Left ventricle myocardium superior (tissue), 1 donor: ENCODE measurements at regions not wholly inside any gene's neighbourhood (a gene's known extent, or its start where the extent isn't known, plus 50 kb on each side); places are given as distances from the start of the nearest gene placed in this dataset.

Experiments used
- ATAC-seq: fragments of 200-7000 bp; cut with Tn5 transposase; one replicate; pipeline ENCODE4 v1.9.1; 2020; ENCODE audit warnings: mild to moderate bottlenecking, moderate library complexity
- DNase-seq: peaks from one replicate; pipeline ENCODE4 v3.0.0-alpha.2; 2020
- intact Hi-C: fragments of 100-400 bp; cut with micrococcal nuclease; formaldehyde crosslinking; loops from one replicate; pipeline ENCODE4 v1.11.0; 2022
- donor health status: DM: no; HTN: yes; CAD: no; lungs with severe emphysema.

DNA sequence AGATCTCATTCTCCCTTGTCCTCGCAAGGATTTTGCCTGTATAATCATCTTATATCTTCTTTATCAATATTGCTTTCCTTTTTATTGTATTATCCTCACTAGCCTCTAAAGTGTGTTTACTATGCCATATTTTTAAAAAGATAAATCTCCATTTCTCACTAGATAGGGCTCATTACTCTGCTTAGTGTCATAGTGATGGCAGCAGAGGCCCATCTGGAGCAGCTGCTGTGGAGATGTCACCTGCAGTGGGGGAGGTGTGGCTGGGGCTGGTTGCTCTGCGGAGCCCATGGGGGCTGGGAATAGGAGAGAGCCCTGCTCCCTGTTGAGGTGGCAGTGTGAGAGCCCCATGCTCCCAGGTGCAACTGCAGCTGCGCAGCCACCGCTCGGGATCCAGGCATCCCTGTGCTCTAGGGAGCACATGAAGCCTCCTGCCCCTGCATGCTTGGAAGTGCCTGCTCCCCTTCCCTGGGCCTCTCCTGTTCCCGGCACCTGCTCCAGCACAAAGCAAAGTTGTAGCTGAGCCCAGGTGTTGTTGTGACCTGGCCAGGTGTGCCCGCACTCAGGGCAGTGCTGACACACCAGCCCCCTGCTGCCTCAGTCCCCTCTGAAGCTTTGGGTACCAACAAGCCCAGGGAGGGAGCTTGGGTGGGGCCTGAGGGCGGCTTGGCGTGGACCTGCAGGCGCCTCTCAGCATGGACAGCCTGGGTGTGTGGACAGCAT, 144.6 kb upstream of the MRPS30 start:
- intact Hi-C loops: no loop called here
- DNase-seq (no peak), ATAC-seq (no peak)

DNA sequence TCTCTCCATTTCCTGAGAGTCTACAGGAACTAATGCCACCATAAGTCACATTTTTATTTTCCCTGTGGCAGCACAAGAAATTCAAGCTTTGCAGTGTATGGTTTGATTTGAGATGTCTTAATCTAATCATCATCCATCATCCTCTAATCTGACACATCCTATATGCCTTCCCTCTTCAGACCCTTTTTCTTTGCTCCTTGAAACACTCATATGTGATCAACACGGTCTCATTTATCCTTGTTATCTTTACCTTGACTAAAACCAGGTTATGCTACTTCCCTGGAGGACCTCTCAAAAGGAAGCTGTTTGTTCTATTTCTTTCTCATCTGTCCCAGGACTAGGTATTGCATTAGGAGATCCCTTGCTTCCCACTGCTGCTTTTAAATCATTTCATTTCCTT, 146.9 kb upstream of the MRPS30 start:
- intact Hi-C loops: no loop called here
- DNase-seq (no peak), ATAC-seq (no peak)

DNA sequence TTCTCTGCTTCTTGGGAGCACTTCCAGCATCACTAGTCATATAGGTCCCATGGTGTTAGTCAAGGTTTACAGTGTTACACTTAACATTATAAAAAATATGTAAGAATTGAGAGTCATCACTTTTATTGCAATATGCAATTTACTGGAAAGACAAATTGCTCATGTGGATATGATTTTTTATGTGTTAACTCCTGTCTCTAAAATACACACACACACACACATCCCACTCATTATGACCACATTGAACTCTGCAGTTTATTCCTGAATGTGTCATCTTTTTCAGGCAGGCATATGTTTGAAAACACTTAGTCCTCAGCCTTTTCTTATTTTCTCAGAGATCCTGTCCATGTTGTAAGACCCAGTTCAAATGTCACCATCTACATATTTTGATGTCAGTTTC, 148.5 kb upstream of the MRPS30 start:
- intact Hi-C loops: no loop called here
- DNase-seq (no peak), ATAC-seq (no peak)

DNA sequence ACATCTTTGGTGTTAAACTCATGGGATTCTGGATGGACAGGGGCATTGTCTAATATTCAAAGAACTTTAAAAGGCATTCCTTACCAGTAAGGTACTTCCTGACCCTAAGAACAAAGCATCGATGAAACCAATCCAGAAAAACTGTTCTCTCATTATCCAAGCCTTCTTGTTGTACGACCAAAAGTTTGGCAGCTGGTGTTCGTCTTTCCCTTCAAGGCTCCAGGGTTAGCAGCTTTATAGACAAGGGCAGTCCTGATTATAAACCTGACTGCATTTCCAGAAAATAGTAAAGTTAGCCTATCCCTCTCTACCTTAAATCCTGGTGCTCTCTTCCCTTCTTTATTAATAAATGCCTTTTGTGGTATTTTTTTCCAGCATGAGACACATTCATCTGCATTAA, 149.4 kb upstream of the MRPS30 start:
- DNase-seq: no peak
- intact Hi-C loops: no loop called here
- no peak for ATAC-seq

DNA sequence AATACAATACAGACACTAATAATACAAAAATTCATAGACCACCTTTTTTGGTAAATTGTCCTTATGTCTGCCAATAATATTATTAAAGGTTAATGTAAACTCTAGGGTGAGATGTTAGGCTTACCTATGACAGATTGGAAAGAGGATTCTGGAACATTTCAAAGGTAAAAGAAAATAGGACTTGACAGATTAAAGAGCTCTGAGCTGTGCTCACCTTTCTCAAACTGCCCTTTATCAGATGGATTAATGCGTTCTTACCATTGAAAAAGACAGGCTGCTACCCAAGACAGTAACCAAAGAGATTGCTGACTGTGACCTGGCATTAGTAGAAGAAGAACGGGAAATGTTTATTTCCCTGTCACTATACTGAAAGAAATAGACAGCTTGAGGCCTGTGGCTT, 156.1 kb upstream of the MRPS30 start:
- intact Hi-C loops: no loop called here
- no peak for ATAC-seq

DNA sequence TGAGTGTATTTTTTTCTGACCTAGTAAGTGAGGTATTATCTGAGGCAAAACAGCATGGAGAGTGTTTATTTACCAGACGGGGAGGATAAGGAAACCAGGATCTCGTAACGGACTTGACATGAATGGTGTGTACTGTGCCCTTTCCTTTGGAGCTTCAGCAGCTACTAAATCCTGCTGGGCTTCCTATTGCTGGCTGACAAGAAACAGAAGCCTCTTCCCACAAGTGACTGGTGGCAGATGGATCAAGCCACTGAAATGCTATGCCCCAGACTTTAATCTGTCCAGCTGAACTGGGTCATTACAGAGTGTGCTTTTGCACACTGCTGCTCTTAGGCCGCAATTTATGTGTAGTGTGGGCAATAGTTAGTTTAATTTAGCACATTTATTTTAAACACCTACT, 162.7 kb upstream of the MRPS30 start:
- no peak for DNase-seq
- intact Hi-C loops: no loop called here
- peak; percentile 99 for ATAC-seq

More for the DNA sequence above, 156.1 kb upstream of the MRPS30 start:
- DNase-seq: no peak

DNA sequence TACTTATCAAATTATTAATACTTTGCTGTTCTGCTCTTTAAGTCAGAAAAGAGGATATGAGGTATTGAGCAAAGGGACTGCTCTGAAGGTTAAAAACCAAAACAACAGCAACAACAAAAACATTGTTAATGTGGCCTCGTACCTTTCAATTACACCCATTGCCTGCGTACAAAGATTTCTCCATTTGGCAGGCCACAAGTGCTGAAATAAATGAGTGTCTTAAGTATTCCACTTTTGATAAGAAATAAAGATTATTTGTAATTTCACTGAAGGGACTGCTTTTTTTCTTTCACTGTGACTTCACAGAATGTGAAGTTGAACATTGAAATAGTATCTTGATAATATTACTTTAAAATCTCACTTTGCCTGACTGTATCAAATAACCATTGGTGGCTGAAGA, 163.2 kb upstream of the MRPS30 start:
- DNase-seq (no peak), ATAC-seq (peak; percentile 52)
- intact Hi-C loops: no loop called here

DNA sequence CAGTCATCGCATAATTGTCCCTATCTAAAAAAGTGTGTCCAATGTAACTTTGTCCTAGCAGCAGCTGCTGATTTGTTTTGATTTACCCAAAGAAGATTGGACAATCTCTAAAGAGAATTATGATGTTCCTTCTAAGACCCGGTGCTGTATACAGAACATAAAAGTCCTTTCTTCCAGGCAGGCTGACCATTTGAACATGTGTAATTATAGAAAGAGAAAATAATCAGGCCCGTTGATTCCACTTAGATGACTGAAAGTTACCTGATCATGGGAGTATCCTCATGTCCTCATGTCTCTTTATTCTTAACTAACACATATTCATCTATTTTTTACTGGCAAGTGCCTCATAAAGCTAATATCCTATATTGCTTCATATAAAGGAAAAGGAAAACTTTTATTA, 164.1 kb upstream of the MRPS30 start:
- DNase-seq (no peak), ATAC-seq (no peak)
- intact Hi-C loops: no loop called here

DNA sequence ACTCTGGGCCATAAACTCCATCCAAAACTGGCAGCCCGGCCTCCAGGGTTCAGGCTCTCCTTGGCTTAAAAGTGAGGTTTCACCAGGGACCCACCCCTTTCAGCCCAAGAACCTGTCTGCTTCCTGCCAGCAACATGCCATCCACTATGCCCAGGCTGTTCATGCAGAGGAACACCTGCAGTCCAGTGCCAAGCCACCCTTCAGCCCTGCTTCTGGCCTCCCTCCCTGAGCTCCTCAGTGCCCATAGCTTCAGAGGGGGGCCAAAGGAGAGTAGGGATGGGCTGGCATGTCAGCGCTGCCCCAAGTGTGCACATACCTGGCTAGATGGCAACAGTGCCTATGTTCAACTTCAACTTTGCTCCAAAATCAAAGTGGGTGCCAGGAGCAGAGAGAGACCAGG, 166.9 kb upstream of the MRPS30 start:
- no peak for ATAC-seq
- intact Hi-C loops: no loop called here
- DNase-seq: no peak

DNA sequence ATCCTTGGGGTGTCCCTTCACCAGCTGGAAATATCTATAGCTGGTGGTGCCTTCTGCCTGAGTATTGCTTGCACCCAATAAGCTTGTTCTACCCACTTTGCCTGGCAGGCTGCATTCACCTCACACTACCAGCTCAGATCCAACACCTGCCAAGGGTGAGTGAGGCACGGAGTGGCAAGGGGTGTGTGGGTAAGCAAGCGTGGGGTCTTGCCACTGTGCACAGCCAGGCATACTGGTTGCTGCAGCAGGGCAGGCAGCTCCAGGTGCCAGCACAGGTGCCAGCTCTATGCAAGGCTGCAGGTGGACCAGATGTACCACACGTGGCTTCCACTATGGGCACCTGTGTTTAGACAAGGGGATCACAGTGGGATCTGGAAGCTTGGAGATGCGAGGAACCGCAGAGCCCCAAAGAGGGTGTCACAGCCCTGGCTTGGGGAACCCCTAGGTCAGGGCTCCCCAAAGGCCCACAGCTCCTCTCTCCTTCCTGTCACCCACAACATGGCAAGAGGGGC, 167.7 kb upstream of the MRPS30 start:
- DNase-seq: no peak
- intact Hi-C loops: no loop called here
- ATAC-seq: no peak

DNA sequence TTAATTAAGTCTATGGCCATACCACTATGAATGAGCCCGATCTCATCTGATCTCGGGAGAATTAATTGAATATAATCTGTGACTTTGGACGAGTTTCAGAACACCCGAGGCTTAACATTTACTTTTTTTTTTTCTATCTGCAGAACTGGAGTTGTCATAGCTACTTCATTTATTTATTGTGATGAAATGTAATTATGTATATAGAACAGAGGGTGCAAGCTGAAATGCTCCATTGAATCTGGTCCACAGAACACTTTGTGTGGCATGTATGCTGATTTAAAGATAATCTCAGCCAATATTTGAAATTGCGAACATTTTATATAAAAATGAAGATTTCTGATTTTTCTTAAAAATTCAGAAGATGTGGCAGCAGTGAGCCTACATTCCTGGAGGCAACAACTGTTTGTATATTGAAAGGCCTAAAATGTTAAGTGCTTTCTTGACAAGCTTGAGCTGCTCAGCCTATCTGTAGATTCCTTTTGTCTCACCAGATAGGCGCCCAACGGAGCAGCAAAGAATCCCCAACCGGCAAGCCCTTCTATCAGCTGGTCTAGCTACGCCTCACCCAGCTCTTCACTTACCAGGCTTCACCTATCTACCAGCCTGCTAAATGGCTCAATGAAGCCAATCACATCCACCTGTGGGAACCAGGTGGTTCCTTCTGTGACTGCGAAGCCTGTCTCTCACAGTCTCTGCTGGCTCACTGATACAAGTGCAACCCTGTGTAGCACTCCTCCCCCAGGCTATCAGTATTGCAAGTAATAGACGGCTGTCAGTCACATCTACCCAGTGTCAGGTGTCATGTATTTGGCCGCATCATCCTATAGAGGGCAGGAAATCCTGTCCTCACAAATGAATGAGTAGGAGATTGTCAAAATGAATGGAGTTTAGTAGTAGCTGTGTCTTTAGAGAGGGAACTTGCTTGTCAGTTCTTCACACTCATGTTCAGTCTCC, 170.6 kb upstream of the MRPS30 start:
- ATAC-seq (no peak), DNase-seq (no peak)
- intact Hi-C loops: no loop called here

DNA sequence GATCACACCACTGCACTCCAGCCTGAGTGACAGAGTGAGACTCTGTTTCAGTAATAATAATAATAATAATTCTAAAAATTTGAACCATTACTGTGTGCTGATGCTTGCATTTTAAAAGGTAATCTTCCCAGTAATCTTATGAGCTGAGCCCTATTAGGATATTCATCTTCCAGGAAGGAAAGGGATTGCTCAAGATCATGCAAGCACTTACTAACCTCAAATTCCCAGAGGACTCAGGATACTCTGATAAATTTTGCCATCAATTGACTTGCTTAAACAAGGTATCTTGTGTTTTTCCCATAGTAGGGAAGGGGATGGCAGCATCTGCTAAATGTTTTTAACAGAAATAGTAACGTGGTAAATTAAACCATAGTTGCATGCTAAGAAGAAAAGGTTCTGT, 176.4 kb upstream of the MRPS30 start:
- intact Hi-C loops: no loop called here
- no peak for DNase-seq
- no peak for ATAC-seq

DNA sequence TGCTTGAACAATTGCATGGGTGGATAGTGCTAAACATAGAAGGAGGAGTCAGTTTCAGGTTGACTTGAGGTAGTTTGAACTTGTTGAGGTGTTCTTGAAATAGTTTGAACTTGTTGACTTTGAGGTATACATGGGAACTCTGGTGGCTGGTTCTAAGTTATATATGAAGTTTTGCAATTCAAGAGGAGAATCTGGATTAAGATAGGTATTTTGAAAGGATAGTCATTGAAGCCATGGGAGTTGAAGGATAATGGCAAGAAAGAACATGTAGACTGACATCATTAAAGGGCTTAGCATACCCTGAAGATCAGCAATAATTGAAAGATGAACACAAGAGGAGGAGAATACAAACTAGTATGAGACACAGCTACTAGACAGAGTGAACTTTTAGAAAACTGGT, 181.9 kb upstream of the MRPS30 start:
- ATAC-seq: no peak
- no peak for DNase-seq
- intact Hi-C loops: no loop called here

DNA sequence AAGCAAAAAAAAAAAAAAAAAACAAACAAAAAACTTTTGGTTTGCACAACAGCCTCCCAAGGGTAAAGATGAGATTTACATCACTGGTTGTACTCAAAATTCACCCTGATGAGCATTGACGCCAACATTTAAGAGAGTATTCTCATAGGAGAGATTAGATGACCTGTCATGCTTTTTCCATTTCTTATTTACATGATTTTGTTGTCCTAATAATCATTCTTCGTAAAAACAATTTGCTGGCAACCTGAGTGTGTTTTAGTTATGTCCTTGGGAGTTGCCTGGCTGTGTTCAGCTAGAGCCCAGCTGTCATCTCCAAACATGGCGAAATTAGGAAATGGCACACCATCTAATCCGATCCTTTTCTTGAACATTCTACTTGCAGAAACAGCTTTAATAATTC, 186.4 kb upstream of the MRPS30 start:
- DNase-seq (no peak), ATAC-seq (no peak)
- intact Hi-C loops: no loop called here

DNA sequence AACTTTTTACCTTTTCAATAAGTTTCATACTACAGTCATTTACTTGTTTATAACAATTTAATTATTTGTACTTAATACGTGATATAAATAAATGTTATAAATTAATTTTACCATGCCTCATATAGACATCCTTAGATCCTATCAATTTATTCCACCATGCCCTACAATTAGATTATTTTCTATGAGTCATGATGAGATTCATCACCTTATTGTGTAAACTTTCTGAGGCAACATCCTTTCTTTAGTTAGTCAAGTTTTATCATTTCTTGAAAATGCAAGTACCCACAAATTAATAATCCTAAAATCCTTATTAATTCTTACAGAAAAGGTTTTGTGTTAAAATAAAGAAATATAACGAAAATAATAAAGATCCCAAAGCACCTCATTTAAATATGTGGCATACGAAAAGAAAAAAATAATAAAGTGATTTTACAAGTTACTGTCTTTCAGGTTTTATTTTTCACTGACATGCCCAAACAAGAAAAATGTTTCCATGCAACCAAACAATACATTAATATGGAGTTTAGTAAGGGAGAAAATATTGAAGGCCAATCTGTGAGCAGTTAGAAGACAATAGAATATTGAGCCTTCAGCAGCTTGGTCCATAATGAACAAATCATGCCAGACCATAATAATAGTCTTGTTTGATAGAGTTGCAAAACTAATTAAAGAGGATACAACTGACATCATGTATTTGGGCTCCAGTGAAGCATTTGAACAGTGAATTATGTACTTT, 188.7 kb upstream of the MRPS30 start:
- DNase-seq: no peak
- intact Hi-C loops: no loop called here
- ATAC-seq: no peak

DNA sequence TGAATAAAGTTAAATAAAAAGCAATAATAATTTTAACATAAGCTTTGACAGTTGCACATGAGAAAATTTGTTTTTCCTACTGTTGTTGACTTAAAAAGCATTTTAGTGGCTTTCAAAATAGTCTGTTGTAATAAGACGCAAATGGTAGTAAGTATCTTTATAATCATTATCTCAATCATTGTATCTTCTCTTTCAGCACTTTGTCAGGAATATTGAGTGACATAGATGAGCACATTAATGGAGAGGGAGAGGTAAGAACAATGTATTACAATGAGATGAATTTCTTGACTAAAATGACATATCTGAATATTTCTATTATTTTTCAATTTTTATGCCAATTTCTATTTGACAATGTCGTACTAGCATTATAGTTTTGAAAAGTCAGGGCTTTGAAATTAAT, 193.9 kb upstream of the MRPS30 start:
- ATAC-seq (no peak), DNase-seq (no peak)
- intact Hi-C loops: no loop called here

DNA sequence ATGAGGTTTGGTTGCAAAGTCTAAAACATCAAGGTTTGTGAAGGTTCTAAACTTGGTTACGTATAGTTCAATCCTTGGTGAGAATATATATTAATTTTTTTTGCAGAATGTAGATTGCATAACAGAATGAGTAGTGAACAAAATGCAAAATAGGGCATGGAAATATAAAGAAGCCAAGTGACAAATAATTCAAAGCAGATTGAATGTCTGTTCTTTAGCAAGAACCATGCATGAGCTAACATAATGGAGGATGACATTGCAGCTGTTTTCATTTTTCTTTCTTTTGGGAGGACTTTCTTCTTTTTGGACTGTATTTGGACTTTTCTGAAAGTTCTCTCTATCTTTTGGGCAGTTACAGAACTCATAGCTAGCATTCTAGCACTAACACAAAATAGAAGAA, 194.8 kb upstream of the MRPS30 start:
- ATAC-seq (no peak), DNase-seq (no peak)
- intact Hi-C loops: no loop called here

DNA sequence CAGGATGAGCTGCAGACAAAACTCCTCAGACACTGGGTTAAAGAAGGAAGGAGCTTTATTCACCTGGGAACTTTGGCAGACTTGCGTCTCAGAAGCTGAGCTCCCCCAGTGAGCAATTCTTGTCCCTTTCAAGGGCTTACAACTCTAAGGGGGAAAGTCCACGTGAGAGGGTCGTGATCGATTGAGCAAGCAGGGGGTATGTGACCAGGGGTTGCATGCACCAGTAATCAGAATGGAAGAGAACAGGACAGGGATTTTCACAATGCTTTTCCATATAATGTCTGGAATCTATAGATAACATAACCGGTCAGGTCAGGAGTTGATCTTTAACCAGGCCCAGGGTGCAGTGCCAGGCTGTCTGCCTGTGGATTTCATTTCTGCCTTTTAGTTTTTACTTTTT, 202.8 kb upstream of the MRPS30 start:
- no peak for DNase-seq
- intact Hi-C loops: no loop called here
- ATAC-seq: no peak

DNA sequence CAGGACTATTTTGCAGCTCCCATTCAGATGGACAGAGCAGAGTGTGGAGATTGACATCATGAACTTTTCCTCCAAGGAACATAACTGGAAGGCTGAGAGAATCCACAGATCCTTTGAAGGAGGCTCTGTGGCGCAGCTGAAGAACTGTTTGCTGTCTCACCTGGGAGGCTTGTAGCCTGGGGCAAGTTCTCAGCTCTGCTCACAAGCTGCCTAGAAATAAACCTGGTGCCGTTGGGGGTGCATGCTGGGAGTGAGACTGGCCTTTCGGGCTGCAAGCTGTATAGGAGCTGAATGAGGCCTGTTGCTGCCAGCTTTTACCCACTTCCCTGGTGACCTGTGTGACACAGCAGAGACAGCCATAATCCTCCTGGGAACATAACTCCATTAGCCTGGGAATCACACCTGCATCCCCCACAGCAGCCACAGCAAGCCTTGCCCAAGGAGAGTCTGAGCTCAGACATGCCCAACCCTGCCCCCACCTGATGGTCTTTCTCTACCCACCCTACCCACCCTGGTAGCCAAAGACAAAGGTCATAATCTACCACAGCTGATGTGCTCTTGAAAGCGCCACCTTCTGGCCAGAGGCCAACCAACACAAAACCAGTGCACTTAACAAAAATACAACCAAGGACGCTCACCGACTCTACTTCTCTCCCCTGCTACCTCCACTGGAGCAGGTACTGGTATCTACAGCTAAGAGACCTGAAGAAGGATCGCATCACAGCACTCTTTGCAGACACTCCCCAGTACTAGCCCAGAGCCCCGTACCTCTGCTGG, 205.1 kb upstream of the MRPS30 start:
- intact Hi-C loops: no loop called here
- DNase-seq (no peak), ATAC-seq (no peak)
